ENCODE measurements at regions not wholly inside any gene's neighbourhood (a gene's known extent, or its start where the extent isn't known, plus 50 kb on each side); places are given as distances from the start of the nearest gene placed in this dataset.

GRCh38 chr16:60712144-60712543 is 1324.1 kb downstream of the CDH8 start:
- H3K27ac Mint-ChIP-seq, result no peak overlapping the region
- no peak for TF ChIP-seq CTCF (IDR thresholded peaks at IDR 0.05; ENCODE audit: unreplicated experiment)
- H3K4me3 Mint-ChIP-seq, result no peak overlapping the region
- peaks cover 4% of the 10 kb centered on the region for H3K27me3 Mint-ChIP-seq (ENCODE audit: low read depth)
- H3K36me3 Mint-ChIP-seq, result no peaks in the 10 kb centered on the region
- no peaks in the 10 kb centered on the region for H3K9me3 Mint-ChIP-seq
- no peaks in the 10 kb centered on the region for H3K4me1 Mint-ChIP-seq
- no peak for DNase-seq (ENCODE audit: low spot score in 2 of 2, unreplicated experiment in 2 of 2)

GRCh38 chr16:60704726-60705125 is 1331.5 kb downstream of the CDH8 start:
- Mint-ChIP-seq H3K27me3 (ENCODE audit: low read depth) (no peaks in the 10 kb centered on the region), H3K36me3 (no peaks in the 10 kb centered on the region), H3K27ac (no peak overlapping the region), H3K4me3 (no peak overlapping the region), H3K4me1 (no peaks in the 10 kb centered on the region), H3K9me3 (peaks cover 8% of the 10 kb centered on the region)
- DNase-seq (ENCODE audit: low spot score in 2 of 2, unreplicated experiment in 2 of 2), result no peak
- no peak for TF ChIP-seq CTCF (IDR thresholded peaks at IDR 0.05; ENCODE audit: unreplicated experiment)

GRCh38 chr16:60703096-60703495 is 1333.1 kb downstream of the CDH8 start:
- DNase-seq (ENCODE audit: low spot score in 2 of 2, unreplicated experiment in 2 of 2), result no peak
- no peak for TF ChIP-seq CTCF (IDR thresholded peaks at IDR 0.05; ENCODE audit: unreplicated experiment)
- no peaks in the 10 kb centered on the region for H3K27me3 Mint-ChIP-seq (ENCODE audit: low read depth)
- H3K36me3 Mint-ChIP-seq, result no peaks in the 10 kb centered on the region
- peaks cover 8% of the 10 kb centered on the region for H3K9me3 Mint-ChIP-seq
- H3K27ac Mint-ChIP-seq, result no peak overlapping the region
- no peaks in the 10 kb centered on the region for H3K4me1 Mint-ChIP-seq
- H3K4me3 Mint-ChIP-seq, result no peak overlapping the region

GRCh38 chr16:60686824-60687223 is 1349.4 kb downstream of the CDH8 start:
- Mint-ChIP-seq H3K27me3 (ENCODE audit: low read depth) (no peaks in the 10 kb centered on the region), H3K27ac (no peak overlapping the region), H3K4me3 (no peak overlapping the region), H3K9me3 (peaks cover 24% of the 10 kb centered on the region), H3K36me3 (no peaks in the 10 kb centered on the region), H3K4me1 (no peaks in the 10 kb centered on the region)
- no peak for DNase-seq (ENCODE audit: low spot score in 2 of 2, unreplicated experiment in 2 of 2)
- TF ChIP-seq CTCF (IDR thresholded peaks at IDR 0.05; ENCODE audit: unreplicated experiment), result no peak

- no peak overlapping the region for H3K27ac Mint-ChIP-seq
- DNase-seq (ENCODE audit: low spot score in 2 of 2, unreplicated experiment in 2 of 2), result no peak
- peaks cover 3% of the 10 kb centered on the region for H3K4me1 Mint-ChIP-seq
- no peaks in the 10 kb centered on the region for H3K36me3 Mint-ChIP-seq
- H3K27me3 Mint-ChIP-seq (ENCODE audit: low read depth), result no peaks in the 10 kb centered on the region
- H3K9me3 Mint-ChIP-seq, result peaks cover 17% of the 10 kb centered on the region
- TF ChIP-seq CTCF (IDR thresholded peaks at IDR 0.05; ENCODE audit: unreplicated experiment), result no peak
- no peak overlapping the region for H3K4me3 Mint-ChIP-seq
Measured at GRCh38 chr16:60684002-60684401, 1352.2 kb downstream of the CDH8 start.

GRCh38 chr16:60682219-60682618 is 1354.0 kb downstream of the CDH8 start:
- Mint-ChIP-seq H3K4me1 (peaks cover 3% of the 10 kb centered on the region), H3K36me3 (no peaks in the 10 kb centered on the region), H3K27ac (no peak overlapping the region), H3K9me3 (peaks cover 6% of the 10 kb centered on the region), H3K4me3 (no peak overlapping the region), H3K27me3 (ENCODE audit: low read depth) (no peaks in the 10 kb centered on the region)
- no peak for DNase-seq (ENCODE audit: low spot score in 2 of 2, unreplicated experiment in 2 of 2)
- TF ChIP-seq CTCF (IDR thresholded peaks at IDR 0.05; ENCODE audit: unreplicated experiment), result no peak
